ENCODE measurements at regions not wholly inside any gene's neighbourhood (a gene's known extent, or its start where the extent isn't known, plus 50 kb on each side); places are given as distances from the start of the nearest gene placed in this dataset.

GRCh38 chr4:136742333-136742732 is 790.0 kb downstream of the PCDH18 start:
- DNase-seq = no peak

- no peak for DNase-seq
These were observed 790.8 kb downstream of the PCDH18 start for GRCh38 chr4:136741468-136741867.

- no peak for DNase-seq
These were observed 792.0 kb downstream of the PCDH18 start for GRCh38 chr4:136740326-136740725.

GRCh38 chr4:136737066-136737465 is 795.2 kb downstream of the PCDH18 start:
- no peak for DNase-seq

- no peak for DNase-seq
These were observed 801.3 kb downstream of the PCDH18 start for GRCh38 chr4:136731025-136731424.

- no peak for DNase-seq
These were observed 806.8 kb downstream of the PCDH18 start for GRCh38 chr4:136725286-136726081.

- no peak for DNase-seq
These were observed 819.2 kb downstream of the PCDH18 start for GRCh38 chr4:136713140-136713539.

GRCh38 chr4:136709897-136710296 is 822.4 kb downstream of the PCDH18 start:
- no peak for DNase-seq

GRCh38 chr4:136706942-136707341 is 825.4 kb downstream of the PCDH18 start:
- DNase-seq = no peak

- DNase-seq = no peak
These were observed 832.4 kb downstream of the PCDH18 start for GRCh38 chr4:136699905-136700304.

- no peak for DNase-seq
These were observed 840.7 kb downstream of the PCDH18 start for GRCh38 chr4:136691607-136692006.

GRCh38 chr4:136690360-136690759 is 841.9 kb downstream of the PCDH18 start:
- DNase-seq = no peak

GRCh38 chr4:136687596-136687995 is 844.7 kb downstream of the PCDH18 start:
- DNase-seq = no peak

GRCh38 chr4:136687118-136687517 is 845.2 kb downstream of the PCDH18 start:
- DNase-seq = no peak

- DNase-seq = no peak
These were observed 851.5 kb downstream of the PCDH18 start for GRCh38 chr4:136680761-136681160.

- no peak for DNase-seq
These were observed 852.0 kb downstream of the PCDH18 start for GRCh38 chr4:136680271-136680670.

GRCh38 chr4:136670265-136670664 is 862.0 kb downstream of the PCDH18 start:
- no peak for DNase-seq

- no peak for DNase-seq
These were observed 867.3 kb downstream of the PCDH18 start for GRCh38 chr4:136664988-136665387.

- DNase-seq = no peak
These were observed 869.8 kb downstream of the PCDH18 start for GRCh38 chr4:136662539-136662938.

GRCh38 chr4:136653640-136654406 is 878.5 kb downstream of the PCDH18 start:
- DNase-seq = no peak

GRCh38 chr4:136651932-136652331 is 880.4 kb downstream of the PCDH18 start:
- DNase-seq = no peak

GRCh38 chr4:136651278-136651667 is 881.0 kb downstream of the PCDH18 start:
- DNase-seq = no peak

GRCh38 chr4:136650541-136651277 is 881.6 kb downstream of the PCDH18 start:
- DNase-seq = no peak

- DNase-seq = no peak
These were observed 888.0 kb downstream of the PCDH18 start for GRCh38 chr4:136644279-136644678.
